IMR-90 (cell line): ENCODE measurements at regions not wholly inside any gene's neighbourhood (a gene's known extent, or its start where the extent isn't known, plus 50 kb on each side); places are given as distances from the start of the nearest gene placed in this dataset.

ENCODE experiments used
- ATAC-seq: fragments of 200-7000 bp; cut with Tn5 transposase; 2 replicates; pipeline ENCODE4 v1.9.1; 2020; ENCODE audit warnings: low read depth, mild to moderate bottlenecking, moderate library complexity
- BruUV-seq: library from RNA; stranded (reverse); fragments of 400-500 nt; replicated peaks from 2 replicates; lab custom pipeline; 2021; lab: Mats Ljungman, UMichigan
- CTCF ChIA-PET: fragments of 300-600 bp; formaldehyde crosslinking; extraction: SDS; loops from one replicate; lab custom pipeline; 2021; ENCODE audit warnings: antibody characterized with exemption; lab: Yijun Ruan, JAX
- POLR2A ChIA-PET: fragments of 300-600 bp; sonication (Branson Sonifier 250); formaldehyde crosslinking; loops from one replicate; lab custom pipeline; 2022; ENCODE audit warnings: antibody characterized with exemption; ENCODE audit not compliant: unreplicated experiment; lab: Charles Lee
- DNase-seq: peaks from one replicate; pipeline ENCODE4 v3.0.0; 2013
- H2AFZ ChIP-seq: replicated peaks from 2 replicates; pipeline ENCODE3; 2013; ENCODE audit warnings: low read length, mild to moderate bottlenecking; ENCODE audit not compliant: poor library complexity
- H2AK5ac ChIP-seq: 2 replicates; pipeline ENCODE4 v1.6.1; 2013; ENCODE audit warnings: low read depth, low read length, inconsistent platforms
- H2AK9ac ChIP-seq: replicated peaks from 2 replicates; pipeline ENCODE3; 2013; ENCODE audit warnings: mild to moderate bottlenecking, low read depth, low read length, moderate library complexity; ENCODE audit not compliant: poor library complexity
- H2BK120ac ChIP-seq: 2 replicates; pipeline ENCODE4 v1.6.1; 2013; ENCODE audit warnings: low read depth, low read length, inconsistent platforms
- H2BK15ac ChIP-seq: 3 replicates; pipeline ENCODE4 v1.6.1; 2013; ENCODE audit warnings: low read depth, low read length, inconsistent platforms
- H2BK20ac ChIP-seq: 2 replicates; pipeline ENCODE4 v1.6.1; 2013; ENCODE audit warnings: low read depth, mild to moderate bottlenecking, inconsistent platforms, low read length, moderate library complexity
- H2BK5ac ChIP-seq: 2 replicates; pipeline ENCODE4 v1.6.1; 2013; ENCODE audit warnings: mild to moderate bottlenecking, low read depth, low read length, inconsistent platforms; ENCODE audit not compliant: poor library complexity, severe bottlenecking
- H3K14ac ChIP-seq: replicated peaks from 2 replicates; pipeline ENCODE4 v1.6.1; 2013; ENCODE audit warnings: low read depth, low read length, inconsistent platforms
- H3K18ac ChIP-seq: 2 replicates; pipeline ENCODE4 v1.6.1; 2013; ENCODE audit warnings: low read depth, low read length, control low read depth
- H3K23ac ChIP-seq: 2 replicates; pipeline ENCODE4 v1.6.1; 2013; ENCODE audit warnings: low read depth, low read length, inconsistent platforms
- H3K27ac ChIP-seq: 2 replicates; pipeline ENCODE4 v1.5.1; 2013; ENCODE audit warnings: mild to moderate bottlenecking, control low read depth, low read length; ENCODE audit not compliant: insufficient read depth
- H3K27me3 ChIP-seq: 2 replicates; pipeline ENCODE4 v1.6.1; 2013; ENCODE audit warnings: low read length; ENCODE audit not compliant: control insufficient read depth, insufficient read depth
- H3K36me3 ChIP-seq: 2 replicates; pipeline ENCODE4 v1.6.1; 2013; ENCODE audit warnings: low read length, mixed read lengths; ENCODE audit not compliant: control insufficient read depth, insufficient read depth
- H3K4ac ChIP-seq: 2 replicates; pipeline ENCODE4 v1.6.1; 2013; ENCODE audit warnings: low read depth, low read length, inconsistent platforms
- H3K4me1 ChIP-seq: 2 replicates; pipeline ENCODE4 v1.6.1; 2013; ENCODE audit warnings: low read length, mixed read lengths; ENCODE audit not compliant: control insufficient read depth, insufficient read depth
- H3K4me2 ChIP-seq: 2 replicates; pipeline ENCODE4 v1.6.1; 2013; ENCODE audit warnings: low read depth, mild to moderate bottlenecking, control low read depth, low read length, moderate library complexity
- H3K4me3 ChIP-seq: 2 replicates; pipeline ENCODE4 v1.5.1; 2013; ENCODE audit warnings: low read depth, mild to moderate bottlenecking, control low read depth, low read length, moderate library complexity; ENCODE audit not compliant: insufficient read depth
- H3K56ac ChIP-seq: 2 replicates; pipeline ENCODE4 v1.6.1; 2013; ENCODE audit warnings: low read length, inconsistent platforms; ENCODE audit not compliant: insufficient read depth; ENCODE audit errors: extremely low read depth
- H3K79me1 ChIP-seq, 2 experiments: 2 replicates each; pipeline ENCODE4 v1.6.1; 2013; ENCODE audit warnings: low read length in 2 of 2, inconsistent platforms in 1 of 2, low read depth in 1 of 2
- H3K9ac ChIP-seq: 2 replicates; pipeline ENCODE4 v1.6.1; 2013; ENCODE audit warnings: low read depth, low read length, control low read depth
- H3K9me1 ChIP-seq: 2 replicates; pipeline ENCODE4 v1.6.1; 2013; ENCODE audit warnings: low read length, inconsistent platforms; ENCODE audit not compliant: insufficient read depth
- H3K9me3 ChIP-seq: 2 replicates; pipeline ENCODE4 v1.6.1; 2013; ENCODE audit warnings: low read length; ENCODE audit not compliant: control insufficient read depth, insufficient read depth
- H4K20me1 ChIP-seq: 2 replicates; pipeline ENCODE4 v1.6.1; 2013; ENCODE audit warnings: low read length, inconsistent platforms; ENCODE audit not compliant: insufficient read depth
- H4K5ac ChIP-seq: 2 replicates; pipeline ENCODE4 v1.6.1; 2013; ENCODE audit warnings: mild to moderate bottlenecking, low read depth, low read length, control low read depth
- H4K8ac ChIP-seq, 2 experiments: 2 replicates each; pipeline ENCODE4 v1.6.1; 2013; ENCODE audit warnings: low read depth in 2 of 2, low read length in 2 of 2, control low read depth in 1 of 2, inconsistent platforms in 1 of 2
- H4K91ac ChIP-seq: 2 replicates; pipeline ENCODE4 v1.6.1; 2013; ENCODE audit warnings: low read depth, low read length, inconsistent platforms; ENCODE audit not compliant: insufficient read depth
- CHD1 ChIP-seq: IDR thresholded peaks from 2 replicates; pipeline ENCODE4 v1.6.1; 2012; ENCODE audit warnings: low read depth, low read length, improper control_type of control experiment
- MAZ ChIP-seq: IDR thresholded peaks from 2 replicates; pipeline ENCODE4 v1.6.1; 2012; ENCODE audit warnings: low read depth, mild to moderate bottlenecking, low read length, improper control_type of control experiment, moderate library complexity, borderline replicate concordance
- MXI1 ChIP-seq: IDR thresholded peaks from 2 replicates; pipeline ENCODE4 v1.6.1; 2012; ENCODE audit warnings: low read depth, mild to moderate bottlenecking, low read length, moderate library complexity, borderline replicate concordance
- POLR2A ChIP-seq: IDR thresholded peaks from 2 replicates; pipeline ENCODE4 v1.6.1; 2012; ENCODE audit warnings: mild to moderate bottlenecking, low read depth, low read length
- WGBS, 2 experiments: methylation state at CpG; one replicate each; pipeline versions ENCODE4 v1.1.5 to v1.1.7; 2013; ENCODE audit warnings: missing lambda C conversion rate in 2 of 2; ENCODE audit not compliant: insufficient read length in 1 of 2; ENCODE audit errors: extremely low coverage in 2 of 2; 5-methylcytosine and 5-hydroxymethylcytosine counted together
- dilution Hi-C: fragments of 300-500 bp; cut with HindIII; formaldehyde crosslinking; loops from one replicate; pipeline ENCODE4 v1.14.3; 2018; ENCODE audit warnings: low sequenced_read_pairs; ENCODE audit not compliant: unreplicated experiment
- in situ Hi-C: fragments of 300-500 bp; cut with MboI; formaldehyde crosslinking; loops from 3 replicates; pipeline ENCODE4 v1.14.3; 2019; ENCODE audit warnings: low sequenced_read_pairs, inconsistent platforms, mixed read lengths
- intact Hi-C: fragments of 100-400 bp; cut with micrococcal nuclease; formaldehyde crosslinking; loops from 2 replicates; pipeline ENCODE4 v1.10.0; 2022
- TF ChIP-seq, protein P1 (sequence below): fragments of 150-350 bp; IDR thresholded peaks from 2 replicates; pipeline ENCODE4 v1.6.1; 2017; ENCODE audit warnings: mild to moderate bottlenecking, antibody characterized with exemption, low read length, low read depth

DNA sequence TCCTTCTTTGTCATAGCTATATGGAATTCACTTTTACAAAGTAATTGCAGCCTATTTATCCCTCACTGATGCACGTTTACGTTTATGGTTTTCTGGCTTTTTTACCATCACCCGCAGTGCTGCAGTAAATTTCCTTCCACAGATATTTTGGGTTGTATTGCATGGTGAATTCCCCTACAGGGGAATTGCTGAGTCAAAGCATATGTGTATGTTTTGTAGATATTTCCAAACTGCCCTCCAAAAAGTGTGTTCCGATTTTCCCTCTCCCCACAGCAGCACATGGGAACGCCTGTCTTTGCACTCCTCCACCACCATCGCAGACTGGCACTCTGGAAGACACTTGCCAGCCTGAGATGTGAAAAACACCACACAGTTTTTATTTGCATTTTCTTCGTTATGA is 80.6 kb upstream of the UXS1 start:
- in situ Hi-C loops, result no loop called here
- no peak overlapping the region for H4K5ac ChIP-seq

More for the DNA sequence above, 80.6 kb upstream of the UXS1 start:
- Histone ChIP-seq H3K23ac (no peak overlapping the region), H4K20me1 (no peaks in the 10 kb centered on the region), H3K4me1 (no peaks in the 10 kb centered on the region), H2BK20ac (no peak overlapping the region), H3K4me3 (no peak overlapping the region), H3K36me3 (no peaks in the 10 kb centered on the region), H4K91ac (no peak overlapping the region), H3K27me3 (peaks cover 6% of the 10 kb centered on the region; the same call in 1 of the 2 replicates), H3K18ac (no peak overlapping the region), H2AK5ac (no peak overlapping the region), H3K4me2 (no peak overlapping the region), H3K9me3 (no peaks in the 10 kb centered on the region), H2BK5ac (no peak overlapping the region), H3K9me1 (no peaks in the 10 kb centered on the region), H3K9ac (no peak overlapping the region), H2AK9ac (no peak overlapping the region), H4K8ac (no peak overlapping the region), H2BK120ac (no peak overlapping the region), H2BK15ac (no peak overlapping the region), H3K27ac (no peak overlapping the region), H3K14ac (no peak overlapping the region), H3K56ac (no peak overlapping the region), H2AFZ (no peak overlapping the region), H3K79me1 (no peaks in the 10 kb centered on the region), H3K4ac (no peak overlapping the region)
- intact Hi-C loops, result no loop called here
- no CpG with 5 or more reads among the region's 7 CpGs for WGBS, 2 experiments
- no peak for DNase-seq
- POLR2A ChIA-PET, result no interaction called here
- TF ChIP-seq MXI1, result no peak
- TF ChIP-seq MAZ, result no peak
- no peak for TF ChIP-seq POLR2A
- TF ChIP-seq, protein P1, sequence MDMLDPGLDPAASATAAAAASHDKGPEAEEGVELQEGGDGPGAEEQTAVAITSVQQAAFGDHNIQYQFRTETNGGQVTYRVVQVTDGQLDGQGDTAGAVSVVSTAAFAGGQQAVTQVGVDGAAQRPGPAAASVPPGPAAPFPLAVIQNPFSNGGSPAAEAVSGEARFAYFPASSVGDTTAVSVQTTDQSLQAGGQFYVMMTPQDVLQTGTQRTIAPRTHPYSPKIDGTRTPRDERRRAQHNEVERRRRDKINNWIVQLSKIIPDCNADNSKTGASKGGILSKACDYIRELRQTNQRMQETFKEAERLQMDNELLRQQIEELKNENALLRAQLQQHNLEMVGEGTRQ, result no peak
- TF ChIP-seq CHD1, result no peak
- dilution Hi-C loops, result no loop called here
- BruUV-seq, result no TSS peak
- CTCF ChIA-PET, result no interaction called here
- ATAC-seq, result no peak
